ENCODE measurements at regions not wholly inside any gene's neighbourhood (a gene's known extent, or its start where the extent isn't known, plus 50 kb on each side); places are given as distances from the start of the nearest gene placed in this dataset.

- TF ChIP-seq CTCF (IDR thresholded peaks at IDR 0.05; ENCODE audit: low read depth, low read length) = no peak
- no peak for TF ChIP-seq MAX (IDR thresholded peaks at IDR 0.05; ENCODE audit: low read depth, low read length)
- no peak for TF ChIP-seq POLR2A (IDR thresholded peaks at IDR 0.05; ENCODE audit: extremely low read depth, insufficient read length)
- TF ChIP-seq MYC (IDR thresholded peaks at IDR 0.05; ENCODE audit: low read depth, low read length) = no peak
These were observed 365.2 kb downstream of the PAX1 start for GRCh38 chr20:22070610-22071058.

Measured in NB4 (cell line).